ENCODE measurements at regions not wholly inside any gene's neighbourhood (a gene's known extent, or its start where the extent isn't known, plus 50 kb on each side); places are given as distances from the start of the nearest gene placed in this dataset.
A peak's percentile ranks its signal among the peaks of the same experiment; 100 is the strongest.

DNA sequence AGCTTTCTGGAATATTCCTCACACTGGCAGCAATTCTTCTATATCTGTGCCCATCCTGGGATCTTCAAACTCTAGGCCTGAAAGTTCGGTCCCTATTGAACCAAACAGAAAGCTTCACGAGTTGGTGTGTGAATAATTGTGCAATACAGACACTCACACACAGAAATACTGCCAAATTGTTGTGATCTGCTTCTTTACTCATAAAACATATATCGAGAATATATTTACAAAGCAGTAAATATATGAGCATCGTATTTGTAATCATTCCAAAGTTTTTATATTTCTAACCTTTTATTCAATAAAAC lies 56.6 kb upstream of the BEX4 start:
- Histone ChIP-seq H3F3A (ENCODE audit: low read length, unreplicated experiment) (peaks cover 3% of the 10 kb centered on the region), H2AFZ (ENCODE audit: low read length) (no peak overlapping the region), H3K4me1 (ENCODE audit: insufficient read depth, low read length) (peaks cover 26% of the 10 kb centered on the region), H3K9me2 (replicated peaks; ENCODE audit: low read length) (no peaks in the 10 kb centered on the region), H3K27me3 (ENCODE audit: low read length) (no peaks in the 10 kb centered on the region), H3K79me2 (ENCODE audit: low read length) (no peaks in the 10 kb centered on the region), H3K9me3 (ENCODE audit: low read length) (no peaks in the 10 kb centered on the region), H3K4me2 (ENCODE audit: low read length) (peak overlapping the region; percentile 40), H3K4me3 (ENCODE audit: low read length) (no peak overlapping the region), H3K9ac (ENCODE audit: low read length) (no peak overlapping the region), H3K36me3 (ENCODE audit: low read depth, low read length) (no peaks in the 10 kb centered on the region), H4K20me1 (ENCODE audit: low read length) (no peaks in the 10 kb centered on the region), H3K27ac (ENCODE audit: low read length) (no peak overlapping the region)
- intact Hi-C loops (cut with micrococcal nuclease), result loop anchor here (1.0 to 5.0 kb wide), 2 partner anchors 146 to 207 kb away; no protein-coding TSS in a partner anchor
- ATAC-seq, result no peak
- no peak for DNase-seq
- POLR2A ChIA-PET (ENCODE audit: unreplicated experiment), result no interaction called here
- CTCF ChIA-PET, result interaction anchor here (0.5 kb wide), 1 partner anchor 461 kb away, joined by 3 read pairs; no protein-coding TSS in a partner anchor
- BruUV-seq (replicated peaks), result no TSS peak
- TF ChIP-seq, protein P1, sequence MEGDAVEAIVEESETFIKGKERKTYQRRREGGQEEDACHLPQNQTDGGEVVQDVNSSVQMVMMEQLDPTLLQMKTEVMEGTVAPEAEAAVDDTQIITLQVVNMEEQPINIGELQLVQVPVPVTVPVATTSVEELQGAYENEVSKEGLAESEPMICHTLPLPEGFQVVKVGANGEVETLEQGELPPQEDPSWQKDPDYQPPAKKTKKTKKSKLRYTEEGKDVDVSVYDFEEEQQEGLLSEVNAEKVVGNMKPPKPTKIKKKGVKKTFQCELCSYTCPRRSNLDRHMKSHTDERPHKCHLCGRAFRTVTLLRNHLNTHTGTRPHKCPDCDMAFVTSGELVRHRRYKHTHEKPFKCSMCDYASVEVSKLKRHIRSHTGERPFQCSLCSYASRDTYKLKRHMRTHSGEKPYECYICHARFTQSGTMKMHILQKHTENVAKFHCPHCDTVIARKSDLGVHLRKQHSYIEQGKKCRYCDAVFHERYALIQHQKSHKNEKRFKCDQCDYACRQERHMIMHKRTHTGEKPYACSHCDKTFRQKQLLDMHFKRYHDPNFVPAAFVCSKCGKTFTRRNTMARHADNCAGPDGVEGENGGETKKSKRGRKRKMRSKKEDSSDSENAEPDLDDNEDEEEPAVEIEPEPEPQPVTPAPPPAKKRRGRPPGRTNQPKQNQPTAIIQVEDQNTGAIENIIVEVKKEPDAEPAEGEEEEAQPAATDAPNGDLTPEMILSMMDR (conservative IDR thresholded peaks at IDR 0.05; ENCODE audit: low read depth, low read length), result no peak; the same call in 1 of the 2 replicates
- TF ChIP-seq EZH2phosphoT487 (IDR thresholded peaks at IDR 0.05; ENCODE audit: borderline replicate concordance, low read length) (no peak), EZH2 (IDR thresholded peaks at IDR 0.05; ENCODE audit: low read length, unreplicated experiment) (no peak)

DNA sequence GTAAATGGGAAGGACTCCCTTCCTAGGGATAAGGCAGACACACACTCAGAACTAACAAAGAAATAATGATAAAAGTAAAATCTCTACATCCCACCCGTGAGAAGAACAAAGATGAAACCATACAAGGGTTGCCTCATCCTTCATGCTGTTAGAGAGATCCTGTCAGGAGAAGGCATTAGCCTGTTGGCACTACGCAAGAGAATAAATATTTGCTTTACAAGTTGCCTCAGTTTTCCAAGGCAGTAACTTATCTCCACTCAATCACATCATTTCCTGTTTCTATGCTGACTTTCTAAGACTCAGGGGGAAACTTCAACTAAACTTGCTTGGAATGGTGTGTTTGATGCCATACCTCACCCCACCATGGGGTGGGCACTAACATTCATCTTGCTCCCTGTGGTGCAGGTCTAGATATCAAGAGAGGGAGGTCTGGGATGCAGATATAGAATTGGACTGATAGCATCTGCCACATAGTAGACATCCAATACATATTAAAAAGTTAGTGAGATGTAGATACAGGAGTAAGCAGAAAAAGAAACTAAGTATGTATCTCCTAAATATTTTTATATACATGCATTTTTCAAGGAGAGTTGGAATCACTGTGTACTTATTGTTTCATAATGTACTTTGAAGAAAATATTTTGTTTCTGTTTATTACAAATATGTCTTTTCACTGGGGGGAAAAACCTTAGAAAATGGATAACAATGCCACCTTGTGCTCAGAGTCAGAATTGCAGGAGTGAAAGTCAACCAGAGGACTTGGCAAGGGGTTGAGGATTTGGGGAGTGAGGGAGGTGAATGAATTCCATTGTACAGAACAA lies 57.2 kb upstream of the BEX4 start:
- Histone ChIP-seq H2AFZ (ENCODE audit: low read length) (peak overlapping the region; percentile 35; the same call in 1 of the 2 replicates), H3K4me3 (ENCODE audit: low read length) (no peak overlapping the region), H3K4me1 (ENCODE audit: insufficient read depth, low read length) (peaks cover 31% of the 10 kb centered on the region), H3K27ac (ENCODE audit: low read length) (peak overlapping the region; percentile 60), H3K27me3 (ENCODE audit: low read length) (no peaks in the 10 kb centered on the region), H3K9me3 (ENCODE audit: low read length) (no peaks in the 10 kb centered on the region), H3K4me2 (ENCODE audit: low read length) (peak overlapping the region; percentile 40), H3K9me2 (replicated peaks; ENCODE audit: low read length) (no peaks in the 10 kb centered on the region), H4K20me1 (ENCODE audit: low read length) (no peaks in the 10 kb centered on the region), H3K9ac (ENCODE audit: low read length) (peak overlapping the region; percentile 21; the same call in 1 of the 2 replicates), H3F3A (ENCODE audit: low read length, unreplicated experiment) (peaks cover 3% of the 10 kb centered on the region), H3K79me2 (ENCODE audit: low read length) (no peaks in the 10 kb centered on the region), H3K36me3 (ENCODE audit: low read depth, low read length) (no peaks in the 10 kb centered on the region)
- no TSS peak for BruUV-seq (replicated peaks)
- POLR2A ChIA-PET (ENCODE audit: unreplicated experiment), result no interaction called here
- peak; percentile 78 for DNase-seq
- peak; percentile 53 for ATAC-seq
- intact Hi-C loops (cut with micrococcal nuclease), result loop anchor here (1.0 to 5.0 kb wide), 2 partner anchors 145 to 206 kb away; no protein-coding TSS in a partner anchor
- CTCF ChIA-PET, result interaction anchor here (0.5 kb wide), 1 partner anchor 461 kb away, joined by 3 read pairs; no protein-coding TSS in a partner anchor
- TF ChIP-seq, protein P1 (conservative IDR thresholded peaks at IDR 0.05; ENCODE audit: low read depth, low read length), result peak; percentile 80
- no peak for TF ChIP-seq EZH2phosphoT487 (IDR thresholded peaks at IDR 0.05; ENCODE audit: borderline replicate concordance, low read length)

DNA sequence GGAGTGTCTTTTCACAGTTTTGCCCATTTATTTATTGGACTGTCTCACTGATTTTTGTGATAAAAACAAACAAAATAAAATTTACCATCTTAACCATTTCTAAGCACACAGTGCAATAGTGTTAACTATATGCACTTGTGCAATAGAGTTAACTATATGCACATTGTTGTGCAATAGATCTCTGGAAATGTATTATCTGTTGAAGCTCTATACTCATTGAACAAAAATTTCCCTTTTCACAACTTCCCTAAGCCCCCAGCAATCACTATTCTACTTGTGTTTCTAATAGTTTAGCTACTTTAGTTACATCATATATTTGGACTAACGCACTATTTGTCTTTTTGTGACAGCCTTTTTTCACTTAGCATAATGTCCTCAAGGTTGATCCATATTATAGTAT lies 59.7 kb upstream of the BEX4 start:
- H3K9me2 ChIP-seq (replicated peaks; ENCODE audit: low read length), result no peaks in the 10 kb centered on the region
- H3K4me1 ChIP-seq (ENCODE audit: insufficient read depth, low read length), result peaks cover 46% of the 10 kb centered on the region
- H4K20me1 ChIP-seq (ENCODE audit: low read length), result no peaks in the 10 kb centered on the region
- DNase-seq, result no peak
- H2AFZ ChIP-seq (ENCODE audit: low read length), result no peak overlapping the region
- no peak overlapping the region for H3K27ac ChIP-seq (ENCODE audit: low read length)
- TF ChIP-seq EZH2 (IDR thresholded peaks at IDR 0.05; ENCODE audit: low read length, unreplicated experiment) (no peak), EZH2phosphoT487 (IDR thresholded peaks at IDR 0.05; ENCODE audit: borderline replicate concordance, low read length) (no peak)
- H3K9me3 ChIP-seq (ENCODE audit: low read length), result no peaks in the 10 kb centered on the region
- H3K36me3 ChIP-seq (ENCODE audit: low read depth, low read length), result no peaks in the 10 kb centered on the region
- H3K27me3 ChIP-seq (ENCODE audit: low read length), result no peaks in the 10 kb centered on the region
- no peak overlapping the region for H3K4me2 ChIP-seq (ENCODE audit: low read length)
- intact Hi-C loops (cut with micrococcal nuclease), result loop anchor here (5.0 kb wide), 1 partner anchor 143 kb away; no protein-coding TSS in a partner anchor
- no peak overlapping the region for H3K4me3 ChIP-seq (ENCODE audit: low read length)
- ChIA-PET CTCF (no interaction called here), POLR2A (ENCODE audit: unreplicated experiment) (no interaction called here)
- peaks cover 3% of the 10 kb centered on the region for H3F3A ChIP-seq (ENCODE audit: low read length, unreplicated experiment)
- no peaks in the 10 kb centered on the region for H3K79me2 ChIP-seq (ENCODE audit: low read length)
- no TSS peak for BruUV-seq (replicated peaks)
- H3K9ac ChIP-seq (ENCODE audit: low read length), result no peak overlapping the region
- no peak for ATAC-seq

Data from PC-3 (cell line).